Urinary bladder (tissue), 3 donors: ENCODE measurements at regions not wholly inside any gene's neighbourhood (a gene's known extent, or its start where the extent isn't known, plus 50 kb on each side); places are given as distances from the start of the nearest gene placed in this dataset.

Source experiments
- DNase-seq: peaks from one replicate; pipeline ENCODE4 v3.0.0-alpha.2; 2015; ENCODE audit errors: extremely low spot score
- H3K27ac ChIP-seq: one replicate; pipeline ENCODE4 v1.5.1; 2013; ENCODE audit warnings: low read depth, mild to moderate bottlenecking, moderate library complexity
- H3K36me3 ChIP-seq: one replicate; pipeline ENCODE4 v1.6.1; 2013; ENCODE audit warnings: mild to moderate bottlenecking, moderate library complexity; ENCODE audit not compliant: insufficient read depth
- H3K4me1 ChIP-seq: one replicate; pipeline ENCODE4 v1.6.1; 2013; ENCODE audit warnings: mild to moderate bottlenecking, moderate library complexity; ENCODE audit not compliant: insufficient read depth
- H3K4me3 ChIP-seq: one replicate; pipeline ENCODE4 v1.5.1; 2013; ENCODE audit warnings: low read depth, low read length
- WGBS: extraction: QIAGEN DNeasy Blood & Tissue Kit; methylation state at CpG from one replicate; pipeline ENCODE4 v1.1.7; 2013; 5-methylcytosine and 5-hydroxymethylcytosine counted together
- donor health status: healthy with polysubstance abuse.
- donor health status: healthy.

GRCh38 chr7:35504365-35504764 lies 190.6 kb downstream of the HERPUD2 start:
- no peak overlapping the region for H3K4me3 ChIP-seq
- no peaks in the 10 kb centered on the region for H3K4me1 ChIP-seq
- H3K36me3 ChIP-seq, result no peaks in the 10 kb centered on the region
- no peak overlapping the region for H3K27ac ChIP-seq
- DNase-seq, result no peak
- WGBS, result 95% methylated on average over 5 of the region's 5 CpGs

- 75% methylated on average over 3 of the region's 3 CpGs for WGBS
- no peak overlapping the region for H3K4me3 ChIP-seq
- H3K4me1 ChIP-seq, result no peaks in the 10 kb centered on the region
- H3K27ac ChIP-seq, result no peak overlapping the region
- DNase-seq, result no peak
- no peaks in the 10 kb centered on the region for H3K36me3 ChIP-seq
These were observed 193.3 kb downstream of the HERPUD2 start for GRCh38 chr7:35501681-35502080.

DNA sequence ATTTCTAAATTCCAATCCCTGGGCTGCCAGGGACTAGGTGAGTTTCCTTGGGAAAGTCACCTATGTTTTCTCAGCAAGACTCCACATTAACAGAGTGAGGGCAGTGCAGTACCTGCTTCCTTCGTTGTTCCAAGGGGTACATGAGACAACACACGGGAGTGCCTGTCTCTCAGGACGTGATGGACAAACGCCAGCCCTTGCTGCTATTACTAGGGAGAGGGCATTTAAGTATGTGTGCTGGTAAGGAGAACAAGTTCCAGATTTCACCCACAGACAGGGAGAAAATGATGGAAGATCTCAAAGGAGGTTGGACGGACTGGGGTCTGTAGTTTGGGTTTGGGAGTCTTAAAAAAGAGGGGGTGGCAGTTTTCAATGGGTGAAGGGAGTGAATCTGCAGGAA lies 195.7 kb downstream of the HERPUD2 start:
- no peak overlapping the region for H3K4me3 ChIP-seq
- DNase-seq, result no peak
- H3K4me1 ChIP-seq, result no peaks in the 10 kb centered on the region
- 87% methylated on average over 5 of the region's 5 CpGs for WGBS
- H3K36me3 ChIP-seq, result no peaks in the 10 kb centered on the region
- H3K27ac ChIP-seq, result no peak overlapping the region

DNA sequence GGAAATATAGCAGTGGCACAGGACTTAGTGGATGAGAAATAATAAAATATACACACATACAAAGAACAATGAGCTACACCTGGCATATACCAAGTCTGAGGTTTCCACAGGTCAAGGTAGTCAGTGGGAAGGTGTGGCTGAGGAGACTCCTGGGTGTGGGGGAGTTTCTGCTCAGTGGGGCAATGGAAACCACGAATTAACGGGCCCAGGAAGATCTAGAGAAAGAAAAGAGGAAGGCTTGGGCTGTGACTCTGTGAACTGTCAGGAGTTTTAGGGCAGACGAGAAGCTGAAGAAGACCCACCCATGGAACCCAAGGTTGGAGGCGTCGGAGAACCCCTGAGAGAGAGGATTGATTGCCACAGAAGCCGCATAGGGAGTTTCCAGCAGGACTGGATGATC lies 196.5 kb downstream of the HERPUD2 start:
- H3K36me3 ChIP-seq, result no peaks in the 10 kb centered on the region
- H3K27ac ChIP-seq, result no peak overlapping the region
- H3K4me1 ChIP-seq, result no peaks in the 10 kb centered on the region
- no peak overlapping the region for H3K4me3 ChIP-seq
- WGBS, result 90% methylated on average over 6 of the region's 6 CpGs
- DNase-seq, result no peak

DNA sequence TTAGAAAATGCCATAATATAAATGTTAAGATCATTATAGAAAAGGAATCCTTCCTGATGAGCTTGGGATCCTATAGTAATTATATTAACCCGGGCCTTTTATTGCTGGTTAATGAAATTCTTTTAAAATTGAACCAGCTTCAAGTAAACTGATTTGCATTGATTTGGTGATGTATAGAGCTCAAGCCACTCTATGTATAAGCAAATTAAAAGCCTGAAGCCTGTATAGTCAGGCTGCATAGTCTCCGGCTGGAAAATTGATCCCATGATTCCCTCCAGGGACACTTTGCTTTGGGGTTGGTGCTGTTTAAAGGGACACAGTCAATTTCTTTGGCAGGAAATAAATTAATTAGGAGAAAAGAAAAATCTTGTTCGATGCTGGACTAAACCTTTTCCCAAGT lies 199.1 kb downstream of the HERPUD2 start:
- no peak overlapping the region for H3K27ac ChIP-seq
- H3K4me3 ChIP-seq, result no peak overlapping the region
- no peaks in the 10 kb centered on the region for H3K4me1 ChIP-seq
- no peaks in the 10 kb centered on the region for H3K36me3 ChIP-seq
- no peak for DNase-seq
- 84% methylated on average over 3 of the region's 3 CpGs for WGBS

GRCh38 chr7:35495377-35495776 lies 199.6 kb downstream of the HERPUD2 start:
- DNase-seq, result no peak
- no peak overlapping the region for H3K4me3 ChIP-seq
- no peak overlapping the region for H3K27ac ChIP-seq
- 91% methylated on average over 2 of the region's 2 CpGs for WGBS
- no peaks in the 10 kb centered on the region for H3K4me1 ChIP-seq
- H3K36me3 ChIP-seq, result no peaks in the 10 kb centered on the region

DNA sequence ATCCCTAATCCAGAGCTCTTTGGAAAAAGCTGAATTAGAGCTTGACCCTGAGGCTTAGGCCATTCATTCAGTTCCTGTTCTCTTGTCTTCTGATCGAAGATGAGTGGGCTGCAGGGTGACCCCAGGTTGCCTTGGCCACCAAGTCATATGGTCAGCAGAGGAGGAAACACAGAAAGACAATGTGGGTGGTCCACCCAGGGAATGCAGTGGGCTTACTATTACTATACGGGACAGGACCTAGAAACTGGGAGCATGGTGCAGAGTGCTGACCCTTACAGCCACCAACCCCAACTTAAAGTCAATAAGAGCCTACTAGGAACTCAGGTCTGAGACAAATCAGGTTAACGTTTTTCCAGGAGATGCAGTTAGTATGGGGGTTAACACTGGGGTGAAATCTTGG lies 200.5 kb downstream of the HERPUD2 start:
- Histone ChIP-seq H3K27ac (no peak overlapping the region), H3K36me3 (no peaks in the 10 kb centered on the region), H3K4me1 (no peaks in the 10 kb centered on the region), H3K4me3 (no peak overlapping the region)
- DNase-seq, result no peak
- 76% methylated on average over 3 of the region's 3 CpGs for WGBS

GRCh38 chr7:35492451-35493175 lies 202.3 kb downstream of the HERPUD2 start:
- Histone ChIP-seq H3K4me1 (no peaks in the 10 kb centered on the region), H3K27ac (no peak overlapping the region), H3K36me3 (no peaks in the 10 kb centered on the region), H3K4me3 (no peak overlapping the region)
- WGBS, result 86% methylated on average over 19 of the region's 19 CpGs
- no peak for DNase-seq

DNA sequence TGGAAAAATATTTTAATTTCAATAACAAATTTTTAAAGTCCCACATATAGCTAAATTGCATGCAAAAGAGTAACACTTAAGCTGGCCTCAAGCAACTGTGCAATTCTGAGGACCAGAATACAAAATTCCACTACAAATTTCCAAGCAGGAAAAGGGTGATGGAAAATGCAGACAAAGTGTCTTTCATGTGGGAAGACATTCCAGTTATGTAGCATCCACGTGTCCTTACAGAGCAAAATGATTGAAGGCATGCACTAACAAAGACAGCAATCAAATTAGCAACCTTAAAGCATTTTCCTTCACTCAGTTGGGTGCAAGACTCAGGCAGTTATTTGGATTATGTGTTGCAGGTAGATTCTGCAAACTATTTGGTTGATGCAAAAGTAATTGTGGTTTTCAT lies 203.7 kb downstream of the HERPUD2 start:
- no peak for DNase-seq
- Histone ChIP-seq H3K4me3 (no peak overlapping the region), H3K4me1 (no peaks in the 10 kb centered on the region), H3K36me3 (no peaks in the 10 kb centered on the region), H3K27ac (no peak overlapping the region)
- 78% methylated on average over 1 of the region's 1 CpG for WGBS

DNA sequence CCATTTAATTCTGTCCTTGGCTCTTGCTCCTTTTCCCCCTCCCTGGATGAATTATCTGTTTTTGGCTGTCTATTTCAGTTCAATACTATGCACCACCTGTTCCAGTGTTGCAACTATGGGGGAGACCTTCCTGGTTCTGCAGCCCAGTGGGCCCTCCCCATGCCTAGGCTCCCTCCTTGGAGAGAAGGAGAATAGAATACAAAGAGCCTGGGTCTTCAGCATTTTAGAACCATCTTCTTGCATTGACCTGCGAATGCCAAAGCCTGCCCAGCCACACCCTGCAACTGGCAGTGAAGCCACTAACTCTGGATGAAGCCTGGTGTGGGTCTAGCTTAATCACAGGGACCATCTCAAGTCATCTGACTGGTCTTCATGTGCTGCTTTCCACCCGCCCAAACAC lies 207.1 kb downstream of the HERPUD2 start:
- no peak overlapping the region for H3K27ac ChIP-seq
- 93% methylated on average over 2 of the region's 2 CpGs for WGBS

DNA sequence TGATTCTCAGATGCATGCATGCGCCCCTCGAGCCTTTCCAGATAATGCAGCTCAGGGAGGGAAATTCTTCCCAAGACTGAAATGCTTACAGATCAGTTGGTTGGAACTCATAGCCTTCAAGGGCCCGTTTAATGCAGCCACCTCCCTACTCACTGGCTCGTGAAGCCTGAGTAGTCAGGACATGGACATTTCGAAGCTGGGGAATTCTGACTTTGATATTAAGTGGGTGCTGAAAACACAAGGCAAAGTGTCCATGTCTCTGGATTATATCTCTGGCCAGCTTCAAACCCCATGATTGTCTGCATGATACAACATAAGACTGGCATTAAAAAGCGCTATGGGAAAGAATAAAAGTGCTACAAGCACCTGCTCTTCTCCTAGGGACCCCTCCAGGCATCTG lies 207.5 kb downstream of the HERPUD2 start:
- H3K36me3 ChIP-seq, result no peaks in the 10 kb centered on the region
- no peaks in the 10 kb centered on the region for H3K4me1 ChIP-seq
- H3K27ac ChIP-seq, result no peak overlapping the region
- no peak overlapping the region for H3K4me3 ChIP-seq
- no peak for DNase-seq
- 87% methylated on average over 6 of the region's 6 CpGs for WGBS

More for the DNA sequence above, 207.1 kb downstream of the HERPUD2 start:
- no peaks in the 10 kb centered on the region for H3K36me3 ChIP-seq
- DNase-seq, result no peak
- no peaks in the 10 kb centered on the region for H3K4me1 ChIP-seq
- no peak overlapping the region for H3K4me3 ChIP-seq

DNA sequence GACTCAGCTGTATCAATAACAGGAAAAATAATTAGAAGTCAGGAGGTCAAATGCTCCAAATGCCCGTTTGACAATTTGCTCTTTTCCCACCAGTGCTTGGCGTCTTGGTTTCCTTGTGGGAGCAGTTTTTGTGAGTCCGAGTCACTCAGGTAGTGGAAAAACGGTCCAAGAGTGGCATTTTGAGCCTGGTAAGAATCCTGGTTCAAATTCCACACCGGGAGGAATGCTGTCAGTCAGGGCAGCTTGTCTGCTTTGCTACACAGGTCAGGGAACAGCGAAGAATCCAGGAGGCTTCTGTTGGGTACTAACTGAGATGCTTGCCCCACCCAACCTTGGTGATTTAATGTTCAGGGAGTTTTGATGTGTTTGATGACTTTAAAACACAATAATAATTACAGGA lies 209.5 kb downstream of the HERPUD2 start:
- 69% methylated on average over 6 of the region's 6 CpGs for WGBS
- Histone ChIP-seq H3K4me3 (no peak overlapping the region), H3K27ac (no peak overlapping the region), H3K36me3 (no peaks in the 10 kb centered on the region), H3K4me1 (no peaks in the 10 kb centered on the region)
- DNase-seq, result no peak

DNA sequence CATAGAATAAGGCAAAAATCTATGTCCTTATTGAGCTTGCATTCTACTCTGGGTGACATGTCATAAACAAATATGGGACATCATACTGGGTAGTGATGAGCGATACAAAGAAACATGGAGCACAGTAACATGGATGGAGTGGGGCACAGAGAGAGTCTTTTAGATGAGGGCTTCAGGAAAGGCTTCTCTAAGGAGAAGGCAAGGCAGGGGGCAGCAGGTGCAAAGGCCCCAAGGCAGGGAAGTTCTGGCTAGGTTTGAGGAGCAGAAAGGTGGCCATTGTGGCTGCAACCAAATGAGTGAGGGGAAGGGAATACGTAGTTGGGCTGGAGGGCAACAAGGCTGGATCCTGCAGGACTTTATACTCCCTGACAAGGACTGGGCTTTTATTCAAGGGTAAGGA lies 211.4 kb downstream of the HERPUD2 start:
- H3K27ac ChIP-seq, result no peak overlapping the region
- no peak for DNase-seq
- H3K4me1 ChIP-seq, result no peaks in the 10 kb centered on the region
- no peaks in the 10 kb centered on the region for H3K36me3 ChIP-seq
- H3K4me3 ChIP-seq, result no peak overlapping the region
- WGBS, result 96% methylated on average over 2 of the region's 2 CpGs

DNA sequence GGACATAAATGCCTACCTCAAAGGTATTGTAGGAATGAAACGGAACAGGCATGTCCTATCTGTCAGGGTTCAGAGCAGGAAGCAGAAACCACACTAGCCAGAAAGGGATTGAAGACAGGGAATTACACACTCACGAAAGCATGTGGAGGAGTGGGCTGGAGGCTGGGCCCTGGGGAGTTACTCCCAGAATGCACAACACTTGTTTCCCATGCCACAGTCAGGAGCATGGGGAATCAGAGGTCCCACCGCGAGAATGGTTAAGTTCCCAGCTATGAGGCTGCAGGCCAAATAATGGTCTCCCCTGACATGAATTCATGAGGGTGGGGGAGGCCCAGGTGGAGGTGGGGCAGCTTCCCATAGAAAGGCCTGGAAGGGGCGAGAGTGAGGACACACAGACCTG lies 212.7 kb downstream of the HERPUD2 start:
- Histone ChIP-seq H3K4me3 (no peak overlapping the region), H3K4me1 (no peaks in the 10 kb centered on the region), H3K36me3 (no peaks in the 10 kb centered on the region), H3K27ac (no peak overlapping the region)
- no peak for DNase-seq
- WGBS, result 70% methylated on average over 5 of the region's 5 CpGs

DNA sequence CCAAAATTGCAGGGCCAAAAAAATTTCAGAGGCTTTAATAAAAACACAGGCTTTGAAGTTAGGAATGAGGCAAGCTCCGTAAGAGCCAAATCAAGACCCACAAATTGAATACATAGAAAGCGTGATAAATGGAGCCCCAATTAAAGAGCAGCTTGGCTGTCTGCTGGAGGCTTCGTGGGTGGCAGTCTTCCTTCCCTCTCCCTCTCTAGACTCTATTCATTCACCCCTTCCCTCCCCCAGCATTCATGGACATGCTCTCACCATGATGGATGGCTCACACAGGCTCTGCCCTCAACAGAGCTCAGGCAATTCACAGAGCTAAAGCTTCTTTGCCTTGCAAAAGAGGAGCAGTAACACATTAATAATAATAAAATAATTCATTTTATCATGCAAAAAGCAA lies 214.1 kb downstream of the HERPUD2 start:
- H3K4me3 ChIP-seq, result no peak overlapping the region
- no peak for DNase-seq
- 67% methylated on average over 3 of the region's 3 CpGs for WGBS

More for the DNA sequence above, 214.1 kb downstream of the HERPUD2 start:
- H3K27ac ChIP-seq, result no peak overlapping the region
- H3K36me3 ChIP-seq, result no peaks in the 10 kb centered on the region
- no peaks in the 10 kb centered on the region for H3K4me1 ChIP-seq
